Stimulated activated CD4-positive, alpha-beta T cell treated with anti-CD3 and anti-CD28 coated beads, Interleukin-2, amount 100 ng/mL, for 4 hours (primary cell): ENCODE measurements at regions not wholly inside any gene's neighbourhood (a gene's known extent, or its start where the extent isn't known, plus 50 kb on each side); places are given as distances from the start of the nearest gene placed in this dataset.
"Not testable (repeated sequence)": the region's sequence is repeated elsewhere in the genome, so short reads cannot be mapped to it uniquely, and the experiment has no call there.

Experiments used
- DNase-seq: peaks from one replicate; pipeline ENCODE4 v3.0.0-alpha.2; 2020; ENCODE audit warnings: low read depth

DNA sequence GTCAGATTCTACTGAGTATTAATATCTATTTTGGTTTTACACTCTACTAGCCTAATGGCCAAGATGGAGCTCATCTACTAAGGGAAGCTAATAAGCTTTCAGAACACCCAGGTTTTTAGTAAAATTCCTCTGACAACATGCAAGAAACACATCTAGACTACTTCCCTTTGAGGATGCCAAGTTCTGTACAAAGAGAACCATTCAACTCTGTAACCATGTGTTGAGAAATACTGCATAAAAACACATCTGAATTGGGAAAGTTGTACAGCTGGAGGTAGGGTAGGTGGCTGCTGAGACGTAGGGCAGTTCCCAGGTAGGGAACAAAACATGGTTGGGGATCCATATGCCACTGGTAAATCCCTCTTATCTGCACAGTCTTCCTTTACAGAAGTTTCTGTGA lies 66.2 kb downstream of the SC5D start:
- DNase-seq = no peak

DNA sequence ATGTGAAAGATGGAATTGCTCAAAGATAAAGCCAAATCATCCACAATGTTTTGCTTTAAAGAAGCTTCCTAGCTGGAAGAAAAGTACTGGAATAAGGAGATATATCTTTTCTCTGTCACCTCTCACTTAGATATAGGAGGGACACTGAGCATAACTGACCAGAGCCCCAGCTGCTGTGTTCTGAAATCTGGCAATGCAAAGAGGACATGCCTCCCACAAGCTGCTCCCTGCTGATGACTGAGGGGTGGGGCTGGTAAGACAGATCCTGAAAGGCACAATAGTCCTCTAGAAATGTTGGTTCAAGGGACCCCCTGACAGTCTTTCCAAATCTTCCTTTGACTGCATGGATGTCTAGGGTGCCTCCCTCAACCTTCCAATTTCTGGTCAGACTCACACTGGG lies 67.0 kb downstream of the SC5D start:
- no peak for DNase-seq

DNA sequence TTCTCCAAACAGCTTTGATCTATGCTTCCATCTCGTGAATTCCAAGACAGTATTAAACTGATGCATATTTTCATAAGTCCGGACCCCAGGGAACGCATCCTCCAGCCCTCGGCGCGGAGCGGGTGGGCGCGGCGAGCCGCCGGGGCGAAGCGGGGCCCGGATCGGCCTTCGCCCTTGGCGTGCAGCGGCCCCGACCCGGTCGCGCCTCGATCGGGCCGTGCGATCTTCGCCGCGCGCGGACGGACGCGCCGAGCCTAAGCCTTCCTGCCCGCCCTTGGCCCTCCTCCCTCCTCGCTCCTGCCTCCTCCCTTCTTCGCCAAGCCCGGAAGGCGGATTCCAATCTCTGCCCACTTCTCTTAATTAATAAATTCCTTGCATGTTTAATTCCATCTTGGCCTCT lies 70.4 kb downstream of the SC5D start:
- not testable (repeated sequence) for DNase-seq

DNA sequence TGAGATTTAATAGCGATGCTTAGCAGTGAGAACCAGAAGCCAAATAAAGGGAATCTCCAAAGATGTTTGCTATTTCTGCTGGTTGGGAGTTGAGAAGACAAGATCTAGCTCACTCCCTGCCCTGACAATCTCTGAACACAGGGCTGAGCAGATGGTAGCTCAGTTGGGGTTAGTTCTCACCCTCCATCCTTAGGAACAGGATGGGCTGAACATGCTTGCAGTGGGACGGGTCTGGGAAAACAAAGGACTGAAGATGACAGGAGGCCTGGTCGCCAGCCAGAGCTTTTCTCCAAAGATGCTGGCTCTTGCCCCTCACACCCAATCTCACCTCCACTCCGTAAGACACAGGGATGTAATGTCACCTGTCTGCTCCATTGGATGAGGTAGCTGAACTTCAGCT lies 72.7 kb downstream of the SC5D start:
- no peak for DNase-seq

DNA sequence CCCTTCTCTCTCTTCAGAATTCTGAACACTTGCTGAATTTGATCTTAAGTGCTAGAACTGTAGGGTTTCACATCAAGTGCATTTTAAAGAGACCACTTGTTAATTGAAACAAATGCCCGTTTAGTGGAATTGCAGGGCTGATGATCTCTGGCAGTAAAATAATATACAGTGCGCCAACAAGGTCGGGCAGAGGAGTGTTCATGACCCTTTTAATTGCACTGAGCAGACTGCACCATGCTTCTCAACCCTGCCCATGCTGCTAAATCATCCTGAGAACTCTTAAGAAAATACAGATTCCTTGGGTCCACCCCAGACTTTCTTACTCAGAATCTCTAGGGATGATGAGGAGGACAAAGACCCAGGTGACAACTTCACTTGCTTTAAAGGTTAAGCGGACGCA lies 73.5 kb downstream of the SC5D start:
- no peak for DNase-seq

DNA sequence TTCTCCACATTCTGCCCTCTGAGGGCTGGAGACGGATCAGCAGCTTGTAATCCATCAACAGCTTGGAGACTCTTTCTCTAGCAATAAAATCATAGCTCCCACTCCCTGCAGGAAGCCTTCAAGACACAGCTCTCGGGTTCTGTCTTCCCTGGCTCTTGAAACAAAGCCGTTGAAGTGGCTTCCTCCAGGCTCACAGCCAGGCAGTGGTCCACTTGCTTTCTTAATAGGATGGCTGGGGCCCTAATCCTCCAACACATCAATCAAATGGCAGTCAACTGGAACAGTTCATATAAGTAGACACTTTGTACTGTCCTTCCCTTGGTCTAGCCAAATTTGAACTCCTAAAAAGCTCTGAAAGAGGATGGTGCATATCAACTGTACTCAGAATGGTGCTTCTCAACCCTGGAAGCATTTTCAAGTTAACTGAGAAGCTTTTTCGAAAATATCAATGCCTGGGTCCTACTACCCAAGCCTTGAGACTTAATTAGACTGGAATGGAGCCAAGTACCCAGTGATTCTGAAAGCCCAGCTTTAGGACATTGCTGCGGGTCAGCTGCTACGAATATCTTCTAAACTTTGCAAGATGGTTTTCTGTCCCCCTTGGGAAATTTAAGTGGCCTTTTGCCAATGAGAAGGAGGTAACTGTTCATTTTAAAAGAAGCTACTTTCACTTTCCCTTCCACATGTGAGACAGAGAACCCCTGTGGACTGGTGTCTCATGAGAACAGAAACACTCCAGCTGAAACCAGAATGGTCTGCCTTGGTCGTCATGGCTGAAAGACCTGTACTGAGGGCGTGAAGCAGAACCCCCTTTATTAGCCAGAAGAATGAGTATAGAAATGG lies 74.7 kb downstream of the SC5D start:
- peak; percentile 22 for DNase-seq

DNA sequence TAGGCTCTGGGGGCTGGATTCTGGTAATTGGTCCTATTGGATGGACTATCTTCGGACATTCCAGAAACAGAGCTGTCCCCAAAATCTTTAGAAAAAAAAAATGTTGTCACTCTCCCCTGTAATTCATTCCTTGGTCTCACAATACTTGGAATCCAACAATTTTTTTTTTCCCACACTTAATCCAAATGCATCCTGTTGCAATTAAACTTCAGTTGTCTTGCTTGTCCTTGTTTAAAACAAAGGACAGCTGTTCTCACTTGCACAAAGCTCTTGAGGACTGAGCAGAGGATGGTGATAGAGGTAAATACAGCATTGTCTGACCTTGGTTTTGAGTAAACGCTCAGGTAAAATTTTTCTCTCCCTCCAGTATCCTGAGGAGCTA lies 75.3 kb downstream of the SC5D start:
- DNase-seq = no peak

DNA sequence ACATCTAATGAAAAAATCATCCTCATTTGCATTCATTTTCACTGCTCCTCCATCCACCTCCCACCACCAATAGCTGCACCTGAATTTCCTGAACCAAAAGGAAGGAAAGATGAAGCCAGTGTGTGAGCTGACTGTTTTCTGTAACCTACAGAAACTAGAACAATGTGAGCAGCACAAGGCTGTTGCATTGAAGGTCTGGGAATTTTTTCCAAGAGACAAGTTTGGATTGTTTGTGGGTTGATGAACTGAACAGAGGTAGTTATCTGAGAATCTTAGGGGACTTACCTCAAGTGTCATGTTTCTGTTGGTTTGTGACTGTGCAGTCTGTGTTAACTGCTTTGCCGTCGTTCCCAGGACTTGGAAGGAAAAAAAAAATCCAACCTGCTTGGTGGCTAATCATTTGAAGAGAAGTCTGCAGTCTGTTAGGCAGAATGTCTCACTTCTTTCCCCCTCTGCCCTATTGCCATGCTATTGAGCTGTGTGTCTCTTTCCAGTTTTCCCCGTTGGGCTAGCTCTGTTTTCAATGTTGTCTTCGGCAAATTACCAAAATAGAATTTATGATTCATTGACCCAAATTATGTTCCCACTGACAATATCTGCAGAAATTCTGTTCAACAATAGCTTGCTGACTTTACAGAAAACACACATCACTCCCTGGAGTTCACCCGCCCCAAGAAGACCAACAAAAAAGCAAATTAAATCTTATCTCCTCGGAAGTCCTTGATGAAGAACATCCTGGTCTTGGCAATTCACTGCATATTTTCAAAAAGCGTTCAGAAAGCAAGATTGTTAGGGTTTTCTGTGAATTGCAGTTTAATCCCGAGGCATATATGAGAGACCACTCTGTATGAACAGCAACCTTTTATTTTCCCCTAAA lies 76.0 kb downstream of the SC5D start:
- no peak for DNase-seq

DNA sequence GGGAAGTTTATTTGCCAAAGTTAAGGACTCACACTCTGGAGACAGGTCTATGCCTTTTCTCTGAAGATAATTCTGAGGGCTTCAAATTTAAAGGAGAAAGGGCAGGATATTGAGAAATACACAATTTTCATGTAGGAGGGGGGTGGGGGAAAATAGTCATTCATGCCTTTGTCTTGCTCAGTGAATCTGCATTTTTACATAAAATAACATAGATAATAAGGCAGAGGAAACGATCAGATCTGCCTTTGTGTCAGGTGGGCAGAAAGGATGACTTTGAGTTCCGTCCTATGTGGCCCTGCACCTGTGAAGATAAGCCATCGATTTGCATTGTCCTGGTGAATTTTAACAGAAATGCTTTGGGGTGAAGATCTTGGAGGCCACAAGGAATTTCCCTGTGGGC lies 76.8 kb downstream of the SC5D start:
- DNase-seq = no peak

DNA sequence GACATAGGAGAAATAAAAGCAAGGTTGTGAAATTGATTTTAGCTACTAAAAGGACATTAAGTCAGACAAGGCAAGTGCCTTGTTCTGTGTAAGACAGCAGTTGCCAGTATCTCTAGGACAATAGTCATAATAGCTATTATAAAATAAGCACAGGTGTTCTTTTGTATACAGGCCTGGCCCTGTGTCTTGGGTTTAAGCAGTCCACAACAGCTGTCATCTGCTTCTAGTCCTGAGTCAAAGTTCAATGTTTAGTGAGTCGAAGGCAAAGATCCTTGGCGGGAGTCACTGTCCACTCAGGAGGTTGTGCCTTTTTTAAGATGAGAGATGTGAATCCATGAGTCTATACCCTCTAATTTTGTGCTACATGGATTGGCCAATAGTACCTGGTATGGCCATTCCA lies 79.5 kb downstream of the SC5D start:
- DNase-seq = no peak

DNA sequence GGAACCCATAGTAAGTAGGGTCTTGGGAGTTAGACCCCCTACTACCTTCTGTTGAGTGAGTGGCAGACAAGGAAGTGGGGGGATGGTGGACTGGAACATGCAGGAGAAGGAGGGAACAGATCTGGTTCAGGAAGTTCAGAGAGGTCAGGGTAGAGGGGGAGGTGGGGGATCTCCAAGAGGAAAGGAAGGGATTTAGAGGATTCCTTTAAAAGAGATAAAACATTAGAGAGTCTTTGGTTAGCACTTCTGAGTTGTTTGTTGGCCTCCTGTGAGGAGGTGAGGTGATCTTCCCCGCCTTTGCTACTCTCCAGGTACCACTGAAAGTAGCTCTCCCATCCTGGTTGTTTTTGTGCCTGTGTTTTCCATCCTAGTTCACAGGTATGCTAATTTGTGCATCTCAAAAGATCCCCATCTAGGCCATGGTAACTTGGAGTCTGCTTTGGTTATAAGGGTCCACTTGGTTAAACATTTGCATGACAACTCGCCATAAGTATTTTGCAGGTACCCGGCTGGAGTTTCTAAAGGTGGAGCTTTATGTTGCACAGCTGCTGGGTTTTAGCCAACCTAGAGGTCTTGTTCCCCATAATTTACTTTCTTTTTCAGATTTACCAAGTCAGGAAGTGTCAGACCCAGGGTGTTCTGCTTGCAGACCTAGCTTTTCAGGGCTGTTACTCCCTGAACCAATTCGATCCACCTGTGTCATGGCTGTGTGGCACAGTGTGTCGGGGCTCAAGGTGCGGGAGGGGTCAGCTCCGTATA lies 79.3 kb upstream of the SORL1 start:
- no peak for DNase-seq

DNA sequence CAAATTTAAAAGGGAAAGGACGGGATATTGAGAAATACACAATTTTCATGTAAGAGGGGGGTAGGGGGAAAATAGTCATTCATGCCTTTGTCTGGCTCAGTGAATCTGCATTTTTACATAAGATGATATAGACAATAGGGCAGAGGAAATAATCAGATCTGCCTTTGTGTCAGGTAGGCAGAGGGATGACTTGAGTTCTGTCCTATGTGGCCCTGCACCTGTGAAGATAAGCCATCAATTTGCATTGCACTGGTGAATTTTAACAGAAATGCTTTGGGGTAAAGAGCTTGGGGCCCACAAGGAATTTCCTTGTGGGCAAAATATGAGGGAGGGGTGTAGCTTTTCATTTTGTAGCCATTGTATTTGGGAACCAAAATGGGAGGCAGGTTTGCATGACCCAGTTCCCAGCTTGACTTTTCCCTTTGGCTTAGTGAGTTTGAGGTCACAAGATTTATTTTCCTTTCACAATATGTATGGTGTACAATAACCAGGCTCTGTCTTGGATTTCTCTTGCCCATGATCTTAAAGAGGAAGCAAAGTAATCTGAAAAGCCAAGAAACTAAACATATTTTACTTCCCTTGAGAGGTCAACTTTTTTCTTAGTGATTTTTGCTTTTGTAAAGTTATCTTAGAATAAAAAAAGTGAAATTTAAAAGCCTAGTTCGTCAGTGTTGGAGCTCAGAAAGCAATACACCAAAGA lies 77.7 kb upstream of the SORL1 start:
- no peak for DNase-seq

DNA sequence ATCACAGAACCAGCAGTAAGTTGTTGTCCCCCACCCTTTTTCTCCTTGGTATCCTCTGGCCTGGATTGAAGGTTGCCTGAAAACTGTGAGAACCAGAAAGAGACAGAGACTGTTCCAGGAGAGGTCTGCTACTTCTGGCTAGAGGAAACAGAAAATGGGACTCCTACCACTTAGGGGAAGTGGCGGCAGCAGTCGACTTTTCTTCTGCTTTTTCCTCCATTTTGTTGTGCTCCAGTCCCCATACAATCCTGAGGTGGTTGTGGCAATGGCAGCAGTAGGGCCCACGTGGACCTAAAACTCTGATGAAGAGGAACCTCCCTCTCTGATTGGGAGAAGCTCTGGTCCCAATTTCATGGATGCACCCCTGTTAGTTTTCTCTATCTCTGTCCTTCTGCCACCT lies 76.0 kb upstream of the SORL1 start:
- DNase-seq = no peak

DNA sequence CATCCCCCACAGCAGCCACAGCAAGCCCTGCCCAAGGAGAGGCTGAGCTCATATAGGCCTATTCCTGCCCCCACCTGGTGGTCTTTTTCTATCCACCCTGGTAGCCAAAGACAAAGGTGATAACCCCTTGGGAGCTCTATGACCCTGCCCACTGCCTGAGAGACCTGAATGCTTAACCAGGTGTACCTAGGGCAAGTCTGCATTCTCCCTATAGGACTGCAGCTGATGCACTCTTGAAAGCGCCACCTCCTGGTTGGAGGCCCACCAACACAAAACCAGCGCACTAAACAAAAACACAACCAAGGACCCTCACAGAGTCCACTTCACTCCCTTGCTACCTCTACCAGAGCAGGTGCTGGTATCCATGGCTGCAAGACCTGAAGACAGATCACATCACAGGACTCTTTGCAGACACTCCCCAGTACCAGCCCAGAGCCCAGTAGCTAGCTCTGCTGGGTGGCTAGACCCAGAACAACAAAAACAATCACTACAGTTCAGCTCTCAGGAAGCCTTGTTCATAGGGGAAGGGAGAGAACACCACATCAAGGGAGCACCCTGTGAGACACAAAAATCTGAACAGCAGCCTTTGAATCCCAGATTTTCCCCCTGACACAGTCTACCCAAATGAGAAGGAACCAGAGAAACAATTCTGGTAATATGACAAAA lies 72.8 kb upstream of the SORL1 start:
- not testable (repeated sequence) for DNase-seq

DNA sequence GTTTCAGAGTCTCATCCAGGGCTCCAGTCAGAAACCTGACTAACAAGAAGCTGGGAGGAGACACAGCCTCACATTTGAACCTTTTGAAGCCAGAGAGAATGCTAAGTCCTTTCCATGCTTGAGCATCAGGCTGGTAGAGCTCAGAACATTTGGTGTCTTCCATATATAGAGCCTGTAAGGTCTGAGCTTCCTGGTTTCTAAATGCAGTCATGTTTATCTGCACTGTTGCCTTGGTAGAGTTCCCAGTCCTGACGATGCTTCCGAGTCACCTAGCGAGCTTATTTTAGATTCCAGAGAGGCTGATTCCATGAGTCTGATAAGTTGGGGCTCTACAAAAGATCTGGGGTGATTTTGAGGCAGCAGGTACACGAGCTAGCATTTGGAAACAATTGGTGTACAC lies 68.4 kb upstream of the SORL1 start:
- no peak for DNase-seq

DNA sequence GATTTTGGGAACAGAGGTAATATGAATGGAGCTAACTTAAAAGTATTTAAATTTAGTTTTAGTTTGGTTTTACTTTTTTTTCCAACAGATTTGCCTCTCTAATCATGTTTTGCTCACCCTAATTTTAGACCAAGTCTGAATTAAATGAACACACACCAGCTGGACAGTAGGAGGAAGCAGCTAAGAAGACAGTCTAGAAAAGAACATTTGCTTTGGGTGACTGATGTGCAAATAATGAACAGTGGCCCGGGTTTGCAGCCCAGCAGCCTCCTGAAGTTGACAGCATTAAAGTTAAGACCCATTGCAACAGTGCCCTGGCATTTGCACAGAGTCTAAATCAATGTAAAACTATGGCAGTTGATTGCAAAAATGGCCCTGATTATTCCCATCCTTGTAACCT lies 66.4 kb upstream of the SORL1 start:
- no peak for DNase-seq
